ENCODE measurements at regions not wholly inside any gene's neighbourhood (a gene's known extent, or its start where the extent isn't known, plus 50 kb on each side); places are given as distances from the start of the nearest gene placed in this dataset.
A peak's percentile ranks its signal among the peaks of the same experiment; 100 is the strongest.
"Not testable (repeated sequence)": the region's sequence is repeated elsewhere in the genome, so short reads cannot be mapped to it uniquely, and the experiment has no call there.

DNA sequence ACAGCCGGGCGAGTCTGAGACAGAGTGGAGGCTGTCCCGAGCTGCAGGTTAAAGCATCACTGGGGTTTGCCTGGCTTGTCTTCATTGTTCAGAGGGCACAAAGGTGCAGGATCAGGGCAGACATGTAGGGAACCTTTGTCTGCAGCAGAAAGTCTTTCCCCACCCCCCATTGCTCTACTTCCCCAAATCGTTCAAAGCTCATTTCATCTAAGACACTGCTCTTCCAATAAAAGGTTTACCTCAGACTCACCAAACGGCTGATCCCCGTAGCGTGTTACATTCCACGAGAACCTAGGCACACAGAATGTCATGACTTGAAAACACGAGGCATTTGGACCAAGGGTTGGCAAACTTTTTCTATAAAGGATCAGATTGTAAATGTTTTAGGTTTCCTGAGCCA lies 286.3 kb upstream of the FRG1 start:
- DNase-seq = not testable (repeated sequence)

DNA sequence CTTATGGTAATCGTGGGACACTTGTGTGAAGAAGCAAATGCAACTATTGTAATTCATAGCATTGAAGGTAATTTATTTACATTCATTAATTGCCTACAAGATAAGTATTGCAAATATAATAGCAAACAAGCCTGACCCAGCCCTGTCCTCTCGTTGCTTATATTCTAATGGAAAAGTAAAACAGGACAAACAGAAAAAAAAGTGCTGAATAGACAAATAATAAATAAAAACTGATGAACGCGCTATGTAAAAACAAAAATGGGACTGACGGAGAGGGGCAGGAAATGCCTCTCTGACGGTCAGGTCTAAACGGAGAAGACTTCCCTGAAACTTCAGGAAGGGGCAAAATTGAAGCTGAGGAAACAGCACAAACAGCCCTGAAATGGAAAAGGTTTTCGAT lies 284.9 kb upstream of the FRG1 start:
- not testable (repeated sequence) for DNase-seq

DNA sequence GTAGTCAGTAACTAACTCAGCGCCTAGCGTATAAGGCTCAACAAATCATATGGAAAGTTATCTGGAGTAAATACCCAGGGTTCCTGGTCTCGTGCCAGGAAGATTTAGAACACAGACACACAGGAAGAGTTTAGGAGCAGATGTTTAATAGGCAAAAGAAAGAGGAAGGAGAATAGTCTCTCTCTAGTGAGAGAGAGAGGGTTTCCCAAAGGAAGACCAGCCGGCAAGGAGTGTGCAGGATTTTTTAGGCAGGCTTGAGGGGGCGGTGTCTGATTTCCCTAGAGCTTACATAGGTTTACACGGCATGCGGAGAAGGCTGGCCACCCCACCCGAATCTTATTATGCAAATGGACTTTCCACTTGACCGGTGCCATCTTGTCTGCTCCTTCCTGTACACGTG lies 284.0 kb upstream of the FRG1 start:
- peak; percentile 41 for DNase-seq

DNA sequence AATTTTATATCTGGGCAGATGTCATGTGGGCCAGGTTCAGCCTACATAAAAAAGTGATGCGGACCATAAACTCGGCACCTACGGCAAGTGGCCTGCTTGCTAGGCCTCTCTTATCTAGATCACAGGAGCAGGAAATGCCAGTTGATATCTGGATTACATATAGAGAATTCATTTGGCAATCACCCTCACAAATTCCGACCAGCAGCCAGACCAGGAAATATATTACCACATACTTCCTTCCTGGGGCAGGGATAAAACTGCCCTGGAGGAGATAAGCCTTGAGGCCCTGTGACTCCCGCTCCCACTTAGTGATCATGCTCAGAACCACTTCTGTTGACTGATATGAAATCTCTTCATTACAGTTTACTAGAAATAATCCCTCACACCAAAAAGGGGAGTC lies 282.4 kb upstream of the FRG1 start:
- peak; percentile 17 for DNase-seq

DNA sequence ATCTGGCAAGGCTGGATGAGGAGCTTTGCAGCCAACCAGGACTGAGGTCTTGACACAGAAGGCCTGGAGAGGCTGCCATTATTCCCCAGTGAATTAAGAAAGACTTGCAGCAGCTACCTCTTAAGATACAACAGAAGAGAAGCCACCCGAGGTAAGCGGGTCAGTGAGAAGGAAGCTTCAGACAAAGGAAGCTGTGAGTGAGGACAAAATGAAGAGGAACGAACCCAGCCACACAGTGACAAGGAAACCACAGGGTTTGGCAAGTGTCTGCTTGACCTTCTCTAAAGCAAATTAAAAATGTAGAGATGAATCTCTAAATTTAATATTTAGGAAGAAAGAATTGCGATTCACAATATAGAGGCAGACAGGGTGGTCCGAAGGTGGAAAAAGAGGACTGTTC lies 281.8 kb upstream of the FRG1 start:
- DNase-seq = peak; percentile 22

DNA sequence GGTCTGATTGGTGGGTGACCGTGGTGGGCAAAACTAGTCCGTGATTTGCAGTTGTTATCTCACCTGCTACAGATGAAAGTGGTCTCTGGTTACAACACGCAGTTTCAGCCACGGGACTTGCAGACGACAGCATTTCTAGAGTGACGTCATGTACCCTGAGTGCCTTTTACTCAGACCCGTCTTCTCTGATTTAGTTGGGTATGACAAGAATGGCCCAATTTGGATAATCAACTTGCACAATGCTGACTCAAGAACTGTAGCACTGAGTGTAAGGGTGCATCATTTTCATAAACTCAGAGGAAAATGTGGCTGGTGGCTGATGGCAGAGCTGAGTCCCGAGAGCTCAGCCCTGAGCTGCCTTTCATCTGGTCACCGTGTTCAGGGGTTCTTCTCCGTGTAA lies 281.4 kb upstream of the FRG1 start:
- DNase-seq = peak; percentile 89

DNA sequence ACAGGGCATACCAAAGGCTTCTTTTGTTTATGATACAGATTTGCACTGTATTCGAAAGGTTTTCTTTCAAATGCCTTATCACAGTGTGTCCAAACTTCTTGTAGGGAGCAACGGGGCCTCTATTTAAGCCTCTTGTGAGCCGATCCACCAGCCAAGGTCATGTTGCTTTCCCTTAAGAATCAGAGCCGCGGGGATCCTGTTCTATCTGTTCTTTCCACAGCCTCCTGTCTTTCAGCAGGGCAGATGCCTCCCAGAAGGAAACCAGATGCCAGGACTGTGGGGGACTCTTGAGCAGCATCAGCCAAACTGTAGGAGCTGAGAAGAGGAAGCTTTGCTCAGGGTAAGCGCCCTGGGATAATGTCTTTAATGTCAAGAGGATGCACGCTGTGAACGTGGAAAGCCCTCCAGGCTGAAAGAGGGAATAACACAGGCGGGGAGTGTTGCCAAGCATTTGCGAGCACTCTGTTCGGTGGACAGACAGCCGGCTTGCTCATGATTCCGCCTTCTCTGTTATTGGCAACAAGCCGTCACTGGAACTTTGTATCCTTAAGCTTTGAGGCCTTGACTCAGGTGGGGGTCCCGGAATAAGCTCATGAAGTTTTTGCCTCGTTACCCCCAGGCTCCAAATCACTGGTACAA lies 279.8 kb upstream of the FRG1 start:
- DNase-seq = no peak

DNA sequence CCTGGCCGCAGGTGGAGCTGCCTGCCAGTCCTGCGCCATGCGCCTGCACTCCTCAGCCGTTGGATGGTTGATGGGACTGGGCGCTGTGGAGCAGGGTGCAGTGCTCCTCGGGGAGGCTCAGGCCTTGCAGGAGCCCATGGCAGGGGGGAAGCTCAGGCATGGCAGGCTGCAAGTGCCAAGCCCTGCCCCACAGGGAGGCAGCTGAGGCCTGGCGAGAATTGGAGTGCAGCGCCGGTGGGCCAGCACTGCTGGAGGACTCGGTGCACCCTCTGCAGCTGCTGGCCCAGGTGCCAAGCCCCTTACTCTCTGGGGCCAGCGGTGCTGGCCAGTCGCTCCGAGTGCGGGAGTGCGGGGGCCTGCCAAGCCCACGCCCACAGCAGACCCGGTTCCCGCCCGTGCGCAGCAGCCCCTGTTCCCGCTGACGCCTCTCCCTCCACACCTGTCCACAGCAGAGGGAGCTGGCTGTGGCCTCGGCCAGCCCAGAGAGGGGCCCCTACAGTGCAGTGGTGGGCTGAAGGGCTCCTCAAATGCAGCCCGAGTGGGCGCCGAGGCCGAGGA lies 275.9 kb upstream of the FRG1 start:
- no peak for DNase-seq

DNA sequence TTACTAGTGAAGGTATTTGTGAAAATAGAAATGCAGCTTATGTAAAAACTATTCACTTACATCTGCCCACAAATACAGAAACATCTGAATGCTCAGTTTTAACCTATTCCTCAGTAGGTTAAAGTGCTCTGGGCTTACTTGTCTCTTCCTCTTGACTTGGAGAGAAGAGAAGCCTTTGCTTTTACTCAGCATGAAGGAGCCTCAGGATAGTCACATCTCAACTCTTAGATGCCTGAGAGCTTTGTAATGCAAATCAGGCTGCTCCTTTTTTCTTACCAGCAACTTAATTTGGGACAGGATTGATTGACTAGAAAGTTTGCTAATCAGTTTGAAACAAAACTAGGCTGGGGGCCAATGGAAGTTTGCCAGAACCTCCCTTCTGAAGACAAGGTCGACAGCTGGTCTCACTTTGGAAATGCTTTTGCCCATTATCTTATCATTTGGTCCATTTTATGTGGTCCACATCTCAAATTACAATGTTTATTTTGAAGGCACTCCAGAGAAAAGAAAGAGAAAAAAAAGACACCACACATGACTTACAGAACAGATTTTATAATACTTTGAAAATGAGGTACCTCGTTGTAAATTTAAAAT lies 274.9 kb upstream of the FRG1 start:
- DNase-seq = not testable (repeated sequence)

DNA sequence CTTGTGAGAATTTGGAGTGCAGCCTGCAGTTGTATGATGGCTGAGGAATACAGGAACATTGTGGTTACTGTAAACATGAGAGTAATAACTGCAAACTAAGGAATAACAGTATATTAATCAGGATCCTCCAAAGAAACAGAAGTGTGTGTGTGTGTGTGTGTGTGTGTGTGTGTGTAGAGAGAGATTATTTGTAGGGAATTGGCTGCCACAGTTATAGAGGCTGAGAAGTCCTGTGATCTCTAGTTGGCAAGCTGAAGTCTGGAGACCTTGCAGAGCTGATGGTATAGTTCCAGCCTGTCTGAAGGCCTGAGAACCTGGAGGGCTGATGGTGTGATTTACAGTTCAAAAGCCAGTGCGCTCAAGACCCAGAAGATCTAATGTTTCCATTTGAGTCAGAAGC lies 273.3 kb upstream of the FRG1 start:
- DNase-seq = not testable (repeated sequence)

DNA sequence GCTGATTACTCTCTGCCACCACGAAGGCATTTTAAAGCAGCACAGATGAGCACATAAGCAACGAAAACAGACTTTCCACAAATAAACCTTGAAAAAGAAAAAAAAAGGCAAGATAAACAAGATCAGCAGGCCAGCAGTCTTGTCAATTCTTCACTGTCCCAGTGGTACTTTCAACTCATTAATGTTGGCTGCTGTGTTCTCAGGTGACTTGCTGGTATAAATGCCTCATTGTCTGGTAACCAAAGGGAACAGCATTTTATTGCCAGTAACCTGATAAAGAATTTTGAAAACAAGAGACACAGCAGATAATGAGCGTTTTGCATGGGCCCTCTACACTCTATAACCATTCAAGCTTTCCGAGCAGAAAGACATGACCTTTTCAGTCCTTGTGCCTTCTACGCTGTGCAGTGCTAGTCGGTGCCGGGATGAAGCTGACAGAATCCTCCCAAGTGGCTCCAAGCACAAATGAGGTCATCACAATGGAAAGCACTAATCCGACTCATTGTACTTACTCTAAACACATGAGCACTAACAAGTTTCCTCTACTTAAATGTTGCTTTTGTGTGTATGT lies 242.9 kb upstream of the FRG1 start:
- DNase-seq = not testable (repeated sequence)

DNA sequence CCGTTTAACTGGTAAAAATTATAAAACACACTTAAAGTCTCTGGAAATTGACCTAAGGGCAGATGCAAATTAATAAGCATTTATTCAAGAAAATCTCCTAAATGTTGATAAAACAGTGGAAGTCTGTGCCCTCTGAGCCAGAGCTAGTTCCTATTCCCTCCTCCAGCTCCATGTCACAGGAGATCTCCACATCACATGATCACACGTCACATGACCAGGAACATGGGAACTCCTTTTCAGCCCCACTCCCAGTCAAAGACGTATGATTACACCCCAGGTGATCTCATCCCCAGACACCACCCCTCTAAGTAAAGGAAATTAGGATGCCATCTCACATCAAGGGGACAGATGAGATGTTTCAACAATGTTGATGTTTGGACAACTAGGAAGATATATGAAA lies 237.7 kb upstream of the FRG1 start:
- not testable (repeated sequence) for DNase-seq

DNA sequence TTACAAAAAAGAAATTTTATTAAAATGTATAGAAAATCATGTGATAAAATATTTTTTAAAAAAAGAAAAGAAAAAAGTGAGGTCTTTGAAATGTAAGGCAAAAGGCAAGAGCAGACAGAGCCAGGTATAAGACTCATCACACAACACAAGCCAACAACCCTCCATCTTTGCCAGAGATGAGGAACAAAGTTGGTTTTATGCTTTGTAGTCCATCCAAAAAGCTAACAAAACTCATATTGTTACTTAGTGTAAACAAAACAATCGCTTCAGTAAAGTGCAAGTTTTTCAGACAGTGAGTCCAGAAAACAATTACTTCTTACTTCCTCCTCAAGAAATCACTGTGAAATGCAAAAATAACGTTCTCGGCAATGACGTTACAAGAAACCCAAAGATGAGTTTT lies 233.9 kb upstream of the FRG1 start:
- DNase-seq = not testable (repeated sequence)

DNA sequence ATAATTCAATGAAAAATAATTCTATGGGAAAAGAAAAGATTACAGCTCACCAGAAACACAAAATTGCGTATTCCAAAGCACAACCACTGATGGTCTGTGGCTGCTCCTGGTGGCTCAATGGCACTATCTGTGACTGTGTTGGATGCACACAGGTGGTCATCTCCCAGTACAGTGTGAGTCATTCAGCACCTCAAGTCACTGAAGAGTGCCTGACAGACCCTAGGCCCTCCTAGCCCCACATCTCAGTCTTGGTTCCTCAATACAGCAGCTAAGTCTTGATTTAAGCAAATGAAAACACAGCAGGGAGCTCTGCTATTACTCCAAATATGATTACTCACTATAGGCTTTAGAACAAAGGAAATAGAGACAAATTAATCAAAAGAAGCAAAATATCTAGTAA lies 233.4 kb upstream of the FRG1 start:
- DNase-seq = not testable (repeated sequence)

DNA sequence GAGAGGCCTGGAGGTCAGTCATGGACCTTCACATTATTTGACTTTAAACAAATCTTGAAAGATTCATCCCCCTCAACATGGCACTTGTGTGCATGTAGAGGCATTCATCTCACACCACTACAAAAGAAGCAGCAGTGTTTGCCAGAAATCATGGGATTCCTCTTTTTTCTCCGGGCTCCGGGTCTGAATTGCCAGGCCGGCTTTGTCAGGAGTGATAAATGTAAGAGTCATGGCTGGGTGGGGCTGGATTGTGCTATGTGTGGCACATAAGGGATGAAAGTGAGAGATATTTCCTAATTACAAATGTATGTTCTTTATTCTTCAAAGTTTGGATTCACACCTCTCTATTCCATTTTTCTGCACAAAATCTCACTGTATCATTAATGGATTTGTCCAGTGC lies 228.7 kb upstream of the FRG1 start:
- not testable (repeated sequence) for DNase-seq

DNA sequence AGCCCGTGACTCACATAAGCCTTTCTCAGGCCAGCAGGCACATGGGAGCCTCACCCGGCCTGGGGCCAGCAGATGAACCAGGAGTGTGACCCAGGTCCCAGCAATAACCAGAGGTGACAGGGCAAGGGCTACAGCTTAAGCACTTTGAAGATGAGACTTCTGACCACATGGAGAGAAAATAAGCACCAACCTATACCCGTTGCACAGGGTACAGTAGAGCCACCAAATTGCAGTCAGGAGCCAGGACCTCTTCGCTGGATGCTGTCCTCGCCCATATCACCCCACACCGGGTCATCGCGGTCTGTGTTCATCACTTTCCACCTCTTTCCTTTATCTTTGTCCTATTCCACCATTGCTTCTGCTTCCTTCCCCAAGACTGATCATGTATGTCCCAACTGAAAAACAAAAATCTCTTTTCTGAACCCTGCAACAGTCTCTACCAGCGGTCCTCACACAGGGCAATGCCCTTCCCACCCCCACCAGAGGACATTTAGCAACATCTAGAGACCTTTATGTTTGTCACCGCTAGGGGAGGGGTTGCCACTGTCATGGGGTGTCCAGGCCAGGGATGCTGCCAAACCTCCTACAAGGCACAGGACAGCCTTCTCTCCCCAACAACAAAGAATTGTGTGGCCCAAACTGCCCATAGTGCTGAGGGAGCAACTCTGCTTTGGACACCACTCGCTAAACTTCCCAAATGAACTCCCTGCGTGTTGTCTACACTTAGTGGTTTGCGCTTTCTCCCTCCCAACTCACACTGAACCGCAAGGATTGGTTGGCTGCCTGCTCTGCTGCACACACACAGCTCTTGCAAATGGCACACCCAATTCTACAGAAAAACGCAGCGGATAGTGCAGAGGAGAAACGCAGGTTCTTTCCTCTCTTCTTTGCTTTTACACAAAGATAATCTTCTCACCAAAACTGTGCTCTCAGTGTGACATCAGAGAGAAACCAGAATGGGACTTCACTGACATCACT lies 219.4 kb upstream of the FRG1 start:
- not testable (repeated sequence) for DNase-seq

DNA sequence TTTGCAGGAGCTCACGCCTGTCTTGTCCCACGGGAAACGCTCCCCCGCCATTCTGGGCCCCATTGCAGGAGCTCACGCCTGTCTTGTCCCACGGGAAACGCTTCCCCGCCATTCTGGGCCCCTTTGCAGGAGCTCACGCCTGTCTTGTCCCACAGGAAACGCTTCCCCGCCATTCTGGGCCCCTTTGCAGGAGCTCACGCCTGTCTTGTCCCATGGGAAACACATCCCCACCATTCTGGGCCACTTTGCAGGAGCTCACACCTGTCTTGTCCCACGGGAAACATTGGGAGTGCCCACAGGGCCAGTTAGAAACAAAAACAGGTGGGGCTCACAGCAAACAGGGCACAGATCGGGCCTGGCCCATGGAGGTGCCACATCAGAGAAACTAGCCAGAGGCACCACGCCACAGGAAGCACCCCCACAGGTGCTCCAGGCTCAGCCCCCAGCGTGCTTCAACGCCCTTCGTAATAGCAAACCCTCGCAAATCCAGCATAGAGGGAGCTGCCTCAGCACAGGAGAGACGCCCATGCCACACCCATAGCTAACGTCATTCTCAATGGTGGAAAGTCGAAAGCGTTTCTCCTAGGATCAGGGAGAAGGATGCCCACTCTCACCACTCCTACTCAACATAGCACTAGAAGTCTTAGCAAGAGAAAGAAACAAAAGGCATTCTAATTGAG lies 218.2 kb upstream of the FRG1 start:
- DNase-seq = peak; percentile 3

DNA sequence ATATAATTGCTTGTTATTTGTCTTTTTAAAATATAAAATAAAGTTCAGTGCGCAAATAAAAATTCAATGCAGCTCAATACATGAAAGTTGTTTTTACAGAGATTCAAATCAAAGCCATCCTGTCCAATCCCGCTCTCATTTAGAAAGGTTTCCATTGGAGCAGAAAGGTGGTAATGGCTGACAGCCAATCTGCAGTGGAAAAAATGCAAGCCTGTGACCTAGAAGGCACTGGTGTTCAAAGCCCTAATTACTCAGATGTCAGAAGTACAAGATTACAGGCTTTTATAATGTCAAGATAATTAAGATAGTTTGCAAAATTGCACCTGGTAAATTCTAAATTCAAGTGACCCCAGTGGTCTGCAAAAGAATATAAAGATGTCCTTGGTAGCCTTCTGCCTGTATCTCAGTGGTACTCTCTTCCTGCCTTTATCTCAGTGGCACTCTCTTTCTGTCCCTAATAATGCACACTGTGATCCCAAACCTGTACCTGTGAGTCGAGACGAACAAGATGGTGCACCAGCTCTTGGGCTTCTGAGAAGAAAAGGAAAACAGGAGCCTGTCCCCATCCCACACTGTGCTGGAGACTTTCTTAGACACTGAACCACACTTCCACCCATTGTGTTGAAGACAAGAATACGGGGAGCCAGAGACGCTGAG lies 212.6 kb upstream of the FRG1 start:
- not testable (repeated sequence) for DNase-seq

DNA sequence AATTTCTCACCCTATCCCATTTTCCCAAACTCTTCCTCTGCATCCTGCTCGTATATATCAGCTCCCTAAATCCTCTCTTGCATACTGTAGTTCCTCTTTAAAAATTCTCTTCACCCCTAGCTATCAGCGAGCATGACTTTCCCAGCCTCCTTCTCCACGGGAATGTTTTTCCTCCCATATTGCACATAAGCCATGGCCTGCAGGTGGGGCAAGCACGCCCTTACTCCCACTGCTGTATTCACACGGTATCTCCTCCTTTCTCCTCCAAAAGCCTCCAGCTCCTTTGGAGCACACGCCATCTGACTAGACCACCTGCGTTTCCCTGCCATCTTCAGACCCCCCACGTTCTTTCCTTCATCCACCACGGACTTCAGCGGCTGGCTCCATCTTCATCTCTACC lies 208.7 kb upstream of the FRG1 start:
- DNase-seq = not testable (repeated sequence)

DNA sequence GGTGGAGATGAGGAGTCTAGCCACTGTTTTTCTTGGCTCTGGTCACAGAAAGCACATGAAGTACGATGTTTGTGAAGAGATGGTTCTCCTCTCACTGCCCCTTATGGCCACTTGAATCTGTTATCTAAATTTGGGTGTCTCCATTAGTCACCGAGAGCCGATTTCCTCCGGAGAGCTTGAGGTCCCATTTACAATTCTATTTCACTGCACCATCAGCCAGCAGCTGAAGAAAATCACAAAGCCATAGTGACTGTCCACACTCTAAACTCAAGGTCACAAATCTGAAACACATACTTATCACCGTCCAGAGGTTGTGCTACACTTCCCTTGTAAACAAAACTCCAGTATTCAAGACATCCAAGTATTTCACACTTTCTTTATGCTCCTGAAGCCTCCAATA lies 207.2 kb upstream of the FRG1 start:
- not testable (repeated sequence) for DNase-seq

DNA sequence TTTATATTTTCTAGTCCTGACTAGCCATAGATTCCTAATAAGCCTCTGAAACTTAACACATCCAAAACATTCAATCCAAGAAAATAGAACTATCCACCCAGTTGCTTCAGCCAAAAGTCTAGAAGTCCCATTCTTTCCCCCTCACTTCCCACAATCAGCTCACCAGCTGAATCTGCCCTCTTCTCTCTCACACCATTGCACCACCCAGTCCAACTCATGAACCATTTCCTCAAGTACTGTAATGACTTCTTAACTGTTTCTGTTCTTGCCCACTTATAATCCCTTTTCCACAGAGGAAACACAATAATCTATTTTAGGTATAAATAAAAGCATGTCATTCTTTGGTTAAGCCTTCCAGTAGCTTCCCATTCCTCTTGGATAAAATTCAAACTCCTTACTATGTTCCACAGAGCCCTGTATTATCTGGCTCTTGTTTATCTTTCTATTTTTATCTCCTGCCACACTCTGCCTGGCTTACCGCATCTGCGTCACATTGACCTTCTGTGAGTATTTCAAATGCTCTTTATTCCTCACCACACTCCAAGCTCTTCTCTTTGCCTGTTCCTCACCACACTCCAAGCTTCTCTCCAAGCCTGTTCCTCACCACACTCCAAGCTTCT lies 205.9 kb upstream of the FRG1 start:
- DNase-seq = not testable (repeated sequence)
